ENCODE measurements at regions not wholly inside any gene's neighbourhood (a gene's known extent, or its start where the extent isn't known, plus 50 kb on each side); places are given as distances from the start of the nearest gene placed in this dataset.

- TF ChIP-seq CTCF (IDR thresholded peaks at IDR 0.05; ENCODE audit: borderline replicate concordance, extremely low read depth, low read length, poor library complexity, severe bottlenecking) = no peak
- no peak for TF ChIP-seq EZH2 (IDR thresholded peaks at IDR 0.05; ENCODE audit: borderline replicate concordance, low read depth, low read length, severe bottlenecking)
These were observed 186.4 kb upstream of the ZBED5 start for GRCh38 chr11:11044137-11044855.

Measured in DND-41 (cell line).